Dendritic cell treated with granulocyte-macrophage colony-stimulating factor and Interleukin-4, amounts not matched to agents 40 ng/mL and 50 ng/mL, for 4 days (primary cell): ENCODE measurements at regions not wholly inside any gene's neighbourhood (a gene's known extent, or its start where the extent isn't known, plus 50 kb on each side); places are given as distances from the start of the nearest gene placed in this dataset.

ENCODE experiments used
- H3K27ac Mint-ChIP-seq: one replicate; pipeline ENCODE4 v1.8.0; 2022; ENCODE audit warnings: mild to moderate bottlenecking, mixed read lengths
- H3K27me3 Mint-ChIP-seq: one replicate; pipeline ENCODE4 v1.8.0; 2022; ENCODE audit warnings: mild to moderate bottlenecking, mixed read lengths
- H3K36me3 Mint-ChIP-seq: one replicate; pipeline ENCODE4 v1.8.0; 2022; ENCODE audit warnings: low read depth, mixed read lengths
- H3K4me1 Mint-ChIP-seq: one replicate; pipeline ENCODE4 v1.8.0; 2022; ENCODE audit warnings: low read depth, mixed read lengths
- H3K4me3 Mint-ChIP-seq: one replicate; pipeline ENCODE4 v1.8.0; 2022; ENCODE audit warnings: mild to moderate bottlenecking, moderate library complexity, mixed read lengths
- H3K9me3 Mint-ChIP-seq: one replicate; pipeline ENCODE4 v1.8.0; 2022; ENCODE audit warnings: mixed read lengths
- intact Hi-C: fragments of 100-400 bp; cut with micrococcal nuclease; formaldehyde crosslinking; loops from one replicate; pipeline ENCODE4 v1.15.0; 2022

DNA sequence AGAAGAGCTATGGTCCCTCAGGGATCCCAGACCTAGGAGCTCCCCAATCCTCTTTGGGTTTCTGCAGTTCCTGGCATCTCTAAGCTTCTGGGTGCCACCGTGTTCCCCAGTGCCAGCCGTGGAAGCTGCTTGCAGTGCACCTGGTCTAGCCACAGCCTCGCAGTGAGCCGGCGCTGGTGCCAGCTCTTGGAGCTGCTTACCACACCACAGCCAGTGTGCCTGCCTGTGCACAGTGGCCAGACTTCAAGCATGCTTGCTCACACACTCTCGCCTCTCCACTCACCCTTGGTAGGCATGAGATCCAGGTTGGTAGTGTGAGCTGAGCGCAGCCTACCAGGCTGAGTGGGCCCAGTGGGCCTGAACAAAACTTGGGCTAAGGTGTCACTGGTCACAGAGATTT lies 971.9 kb downstream of the DCDC2C start:
- Mint-ChIP-seq H3K4me1 (no peaks in the 10 kb centered on the region), H3K9me3 (peaks cover 19% of the 10 kb centered on the region), H3K4me3 (no peak overlapping the region), H3K27ac (no peak overlapping the region), H3K36me3 (no peaks in the 10 kb centered on the region), H3K27me3 (no peaks in the 10 kb centered on the region)
- intact Hi-C loops = no loop called here

DNA sequence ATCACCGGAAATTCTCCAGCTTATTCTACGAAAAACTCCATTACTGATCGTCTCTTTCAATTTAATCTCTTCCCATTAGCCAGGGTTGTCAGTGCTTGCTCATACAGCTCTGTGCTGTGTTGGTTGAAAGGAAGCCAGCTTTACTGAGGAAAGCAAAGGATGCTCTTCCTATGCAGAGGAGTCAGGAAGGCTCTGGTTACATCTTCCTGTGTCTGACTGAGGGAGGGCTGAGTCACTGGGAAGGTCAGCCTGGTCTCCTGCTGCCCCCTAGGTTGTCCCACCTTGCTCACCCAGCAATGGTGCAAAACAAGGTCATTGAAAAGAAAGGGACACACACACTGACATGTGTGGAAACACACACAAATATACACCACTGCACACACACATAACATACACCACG lies 975.6 kb downstream of the DCDC2C start:
- intact Hi-C loops = no loop called here
- no peaks in the 10 kb centered on the region for H3K27me3 Mint-ChIP-seq
- H3K4me3 Mint-ChIP-seq = no peak overlapping the region
- peaks cover 10% of the 10 kb centered on the region for H3K9me3 Mint-ChIP-seq
- no peaks in the 10 kb centered on the region for H3K36me3 Mint-ChIP-seq
- no peak overlapping the region for H3K27ac Mint-ChIP-seq
- no peaks in the 10 kb centered on the region for H3K4me1 Mint-ChIP-seq

DNA sequence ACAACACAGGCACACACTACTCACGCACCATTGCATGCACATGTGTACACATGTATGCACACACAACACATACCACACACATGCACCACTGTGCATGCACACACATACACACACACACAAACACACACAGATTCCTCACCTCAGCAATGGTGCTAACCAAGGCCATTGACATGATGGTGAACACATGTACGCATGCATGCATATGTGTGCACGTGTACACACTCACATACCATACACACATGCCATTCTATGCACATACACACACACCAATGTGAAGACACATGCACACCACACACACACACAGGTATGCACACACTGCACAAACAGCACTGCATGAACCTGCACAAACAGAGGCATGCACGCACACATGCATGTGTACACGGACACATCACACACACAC lies 976.0 kb downstream of the DCDC2C start:
- peaks cover 10% of the 10 kb centered on the region for H3K9me3 Mint-ChIP-seq
- H3K4me3 Mint-ChIP-seq = no peak overlapping the region
- H3K36me3 Mint-ChIP-seq = no peaks in the 10 kb centered on the region
- H3K4me1 Mint-ChIP-seq = no peaks in the 10 kb centered on the region
- H3K27me3 Mint-ChIP-seq = no peaks in the 10 kb centered on the region
- intact Hi-C loops = no loop called here
- no peak overlapping the region for H3K27ac Mint-ChIP-seq

DNA sequence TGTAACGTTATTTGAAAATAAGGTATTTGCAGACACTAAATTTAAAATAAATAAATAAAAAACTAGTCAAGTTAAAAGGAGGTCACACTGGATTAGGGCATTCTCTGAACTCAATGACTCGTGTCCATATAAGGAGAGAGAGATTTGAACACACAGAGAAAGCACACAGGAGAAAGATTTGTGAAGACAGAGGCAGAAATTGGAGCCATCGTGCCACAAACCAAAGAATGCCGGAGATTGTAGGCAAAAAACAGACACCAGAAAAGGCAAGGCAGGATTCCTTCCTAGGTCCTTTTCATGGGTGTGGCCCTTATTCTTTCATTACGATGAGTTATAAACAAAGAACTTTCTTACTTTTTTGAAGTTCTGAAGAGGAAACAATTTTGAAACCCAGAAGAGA lies 981.5 kb downstream of the DCDC2C start:
- H3K4me1 Mint-ChIP-seq = no peaks in the 10 kb centered on the region
- no peak overlapping the region for H3K27ac Mint-ChIP-seq
- intact Hi-C loops = no loop called here

DNA sequence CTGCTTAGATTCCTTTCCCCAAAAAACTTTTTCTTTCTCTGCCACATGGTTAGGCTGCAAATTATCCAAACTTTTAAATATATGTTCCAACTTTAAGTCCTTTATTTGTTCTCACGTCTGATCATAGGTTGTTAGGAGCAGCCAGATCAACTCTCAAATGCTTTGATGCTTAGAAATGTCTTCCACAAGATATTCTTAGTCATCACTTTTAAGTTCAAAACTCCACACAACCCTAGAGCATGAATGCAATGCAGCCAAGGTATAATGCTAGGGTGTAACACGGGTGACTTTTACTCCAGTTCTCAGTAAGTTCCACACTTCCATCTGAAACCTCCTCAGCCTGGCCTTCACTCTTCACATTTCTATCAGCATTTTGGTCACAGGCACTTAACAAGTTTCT lies 987.5 kb downstream of the DCDC2C start:
- Mint-ChIP-seq H3K27me3 (no peaks in the 10 kb centered on the region), H3K36me3 (no peaks in the 10 kb centered on the region), H3K4me1 (no peaks in the 10 kb centered on the region), H3K4me3 (no peak overlapping the region), H3K9me3 (peaks cover 14% of the 10 kb centered on the region), H3K27ac (no peak overlapping the region)
- intact Hi-C loops = no loop called here

More for the DNA sequence above, 981.5 kb downstream of the DCDC2C start:
- no peaks in the 10 kb centered on the region for H3K27me3 Mint-ChIP-seq
- H3K4me3 Mint-ChIP-seq = no peak overlapping the region
- H3K36me3 Mint-ChIP-seq = no peaks in the 10 kb centered on the region
- H3K9me3 Mint-ChIP-seq = peaks cover 6% of the 10 kb centered on the region

DNA sequence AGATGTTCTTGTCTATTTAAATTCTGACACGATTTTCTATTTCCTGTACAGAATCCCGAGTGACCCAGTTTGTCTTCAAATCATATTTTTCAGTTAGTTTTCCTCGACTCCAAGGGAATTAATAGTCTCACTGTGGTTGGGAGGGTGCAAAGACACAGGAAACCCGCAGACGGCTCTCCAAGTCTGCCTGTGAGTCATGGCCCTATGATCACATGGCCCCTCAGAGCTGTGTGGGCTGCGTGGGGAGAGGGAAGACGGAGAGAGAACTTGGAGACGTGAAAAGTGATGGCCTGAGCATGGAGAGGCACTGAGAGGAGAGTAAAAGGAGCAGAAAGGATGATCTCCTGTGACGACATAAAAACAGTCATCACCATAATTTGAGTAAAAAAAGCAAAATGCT lies 989.9 kb downstream of the DCDC2C start:
- Mint-ChIP-seq H3K36me3 (no peaks in the 10 kb centered on the region), H3K4me1 (no peaks in the 10 kb centered on the region), H3K9me3 (peaks cover 24% of the 10 kb centered on the region), H3K27me3 (no peaks in the 10 kb centered on the region), H3K4me3 (no peak overlapping the region), H3K27ac (no peak overlapping the region)
- intact Hi-C loops = no loop called here

DNA sequence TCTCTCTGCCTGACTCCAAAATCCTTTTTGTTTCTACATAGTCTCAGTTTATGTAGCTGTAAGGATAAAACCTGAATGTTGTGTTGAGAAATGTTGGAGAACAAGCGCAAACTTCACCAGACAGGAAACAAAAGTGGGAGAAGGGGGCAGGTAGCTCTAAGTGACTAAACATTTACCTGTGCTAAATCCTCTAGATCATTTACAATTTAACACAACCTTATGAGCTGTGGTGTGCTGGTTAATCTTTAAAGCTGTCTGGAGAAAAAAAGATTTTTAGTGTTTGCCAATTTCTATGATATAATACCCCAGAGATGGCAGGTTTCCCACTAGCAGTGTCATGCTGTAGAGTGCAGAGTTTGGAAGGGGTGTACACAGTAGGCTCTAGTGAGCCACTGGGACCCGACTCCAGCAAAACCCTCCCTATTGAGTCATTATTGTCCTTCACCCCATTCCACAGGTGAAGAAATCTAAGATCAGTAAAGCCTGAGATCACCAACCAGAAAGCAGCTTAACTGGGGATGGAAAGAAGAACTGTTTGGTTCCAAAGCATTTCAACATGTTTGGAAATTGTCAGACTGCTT lies 992.0 kb downstream of the DCDC2C start:
- Mint-ChIP-seq H3K4me1 (no peaks in the 10 kb centered on the region), H3K9me3 (peaks cover 16% of the 10 kb centered on the region), H3K4me3 (no peak overlapping the region), H3K36me3 (no peaks in the 10 kb centered on the region), H3K27me3 (no peaks in the 10 kb centered on the region), H3K27ac (no peak overlapping the region)
- intact Hi-C loops = no loop called here

DNA sequence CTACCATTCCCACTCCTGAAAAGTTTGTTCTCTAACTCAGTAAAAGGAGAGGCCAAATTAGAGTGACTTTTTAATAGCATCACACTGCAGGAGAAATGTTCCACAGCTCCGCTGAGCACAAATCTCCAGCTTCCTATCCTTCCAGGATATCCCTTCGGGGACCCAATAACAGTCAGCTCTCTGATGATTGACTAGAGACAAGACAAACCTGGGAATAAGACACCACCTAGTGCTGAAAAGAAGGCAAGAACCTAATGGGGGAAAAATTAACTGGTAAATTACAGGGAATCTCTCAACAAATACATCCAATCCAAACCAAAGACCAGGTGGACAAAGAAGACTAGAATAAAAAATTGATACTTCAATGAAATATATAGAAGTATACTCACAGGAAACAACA lies 977.1 kb upstream of the SOX11 start:
- Mint-ChIP-seq H3K36me3 (no peaks in the 10 kb centered on the region), H3K4me1 (no peaks in the 10 kb centered on the region), H3K27ac (no peak overlapping the region), H3K4me3 (no peak overlapping the region), H3K27me3 (no peaks in the 10 kb centered on the region), H3K9me3 (peaks cover 38% of the 10 kb centered on the region)
- intact Hi-C loops = no loop called here

DNA sequence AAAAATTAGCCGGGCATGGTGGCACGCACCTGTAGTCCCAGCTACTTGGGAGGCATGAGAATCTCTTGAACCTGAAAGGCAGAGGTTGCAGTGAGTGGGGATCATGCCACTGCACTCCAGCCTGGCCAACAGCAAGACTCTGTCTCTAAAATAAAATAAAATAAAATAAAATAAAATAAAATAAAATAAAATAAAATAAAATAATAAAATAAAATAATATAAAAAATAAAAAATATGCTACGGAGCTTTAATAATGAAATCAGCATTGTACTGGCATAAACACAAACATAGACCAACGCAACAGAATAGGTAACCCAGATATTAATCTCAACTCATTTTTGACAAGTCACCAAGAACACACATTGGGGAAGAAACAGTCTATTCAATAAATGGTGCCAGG lies 973.4 kb upstream of the SOX11 start:
- H3K4me1 Mint-ChIP-seq = no peaks in the 10 kb centered on the region
- no peak overlapping the region for H3K4me3 Mint-ChIP-seq
- no peaks in the 10 kb centered on the region for H3K36me3 Mint-ChIP-seq
- H3K27me3 Mint-ChIP-seq = no peaks in the 10 kb centered on the region
- peaks cover 32% of the 10 kb centered on the region for H3K9me3 Mint-ChIP-seq
- no peak overlapping the region for H3K27ac Mint-ChIP-seq
- intact Hi-C loops = no loop called here

DNA sequence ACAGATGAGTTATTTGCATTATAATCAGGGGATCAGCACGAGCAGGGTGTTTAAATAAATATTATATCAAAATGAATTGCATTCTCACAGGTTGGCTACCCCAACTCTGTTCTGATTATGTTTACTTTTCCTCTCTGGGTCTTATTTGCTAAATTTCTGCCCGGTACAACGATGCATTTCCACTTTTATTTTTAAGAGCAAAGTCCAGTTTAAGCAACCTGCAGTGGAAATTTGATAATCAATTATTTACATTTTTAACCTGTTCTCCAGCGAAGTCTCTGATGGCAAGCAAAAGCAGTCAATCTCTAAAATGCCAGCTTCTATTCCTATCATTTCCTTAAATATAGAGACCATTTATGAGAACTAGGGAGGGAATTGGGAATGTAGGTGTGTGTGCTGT lies 966.6 kb upstream of the SOX11 start:
- no peaks in the 10 kb centered on the region for H3K36me3 Mint-ChIP-seq
- H3K9me3 Mint-ChIP-seq = peaks cover 12% of the 10 kb centered on the region
- no peak overlapping the region for H3K27ac Mint-ChIP-seq
- no peak overlapping the region for H3K4me3 Mint-ChIP-seq
- no peaks in the 10 kb centered on the region for H3K27me3 Mint-ChIP-seq
- intact Hi-C loops = no loop called here
- H3K4me1 Mint-ChIP-seq = no peaks in the 10 kb centered on the region

DNA sequence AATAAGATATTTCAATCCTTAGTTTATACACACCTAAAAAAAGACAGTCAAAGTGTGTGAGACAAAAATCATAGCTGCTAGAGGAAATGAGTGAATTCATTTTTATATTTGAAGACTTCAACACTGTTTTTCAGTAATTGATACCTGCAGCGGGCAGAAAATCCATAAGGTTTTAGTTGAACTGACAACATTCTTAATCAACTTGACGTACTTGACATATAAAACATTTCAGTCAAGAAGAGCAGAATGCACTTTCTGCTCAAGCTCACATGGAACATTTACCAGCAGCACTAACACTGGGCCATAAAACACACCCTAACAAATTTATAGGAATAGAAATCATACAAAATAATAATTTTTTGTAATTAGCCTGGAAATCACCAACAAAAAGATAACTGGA lies 959.6 kb upstream of the SOX11 start:
- Mint-ChIP-seq H3K36me3 (no peaks in the 10 kb centered on the region), H3K4me3 (no peak overlapping the region), H3K9me3 (peaks cover 24% of the 10 kb centered on the region), H3K27ac (no peak overlapping the region), H3K4me1 (no peaks in the 10 kb centered on the region), H3K27me3 (no peaks in the 10 kb centered on the region)
- intact Hi-C loops = no loop called here

DNA sequence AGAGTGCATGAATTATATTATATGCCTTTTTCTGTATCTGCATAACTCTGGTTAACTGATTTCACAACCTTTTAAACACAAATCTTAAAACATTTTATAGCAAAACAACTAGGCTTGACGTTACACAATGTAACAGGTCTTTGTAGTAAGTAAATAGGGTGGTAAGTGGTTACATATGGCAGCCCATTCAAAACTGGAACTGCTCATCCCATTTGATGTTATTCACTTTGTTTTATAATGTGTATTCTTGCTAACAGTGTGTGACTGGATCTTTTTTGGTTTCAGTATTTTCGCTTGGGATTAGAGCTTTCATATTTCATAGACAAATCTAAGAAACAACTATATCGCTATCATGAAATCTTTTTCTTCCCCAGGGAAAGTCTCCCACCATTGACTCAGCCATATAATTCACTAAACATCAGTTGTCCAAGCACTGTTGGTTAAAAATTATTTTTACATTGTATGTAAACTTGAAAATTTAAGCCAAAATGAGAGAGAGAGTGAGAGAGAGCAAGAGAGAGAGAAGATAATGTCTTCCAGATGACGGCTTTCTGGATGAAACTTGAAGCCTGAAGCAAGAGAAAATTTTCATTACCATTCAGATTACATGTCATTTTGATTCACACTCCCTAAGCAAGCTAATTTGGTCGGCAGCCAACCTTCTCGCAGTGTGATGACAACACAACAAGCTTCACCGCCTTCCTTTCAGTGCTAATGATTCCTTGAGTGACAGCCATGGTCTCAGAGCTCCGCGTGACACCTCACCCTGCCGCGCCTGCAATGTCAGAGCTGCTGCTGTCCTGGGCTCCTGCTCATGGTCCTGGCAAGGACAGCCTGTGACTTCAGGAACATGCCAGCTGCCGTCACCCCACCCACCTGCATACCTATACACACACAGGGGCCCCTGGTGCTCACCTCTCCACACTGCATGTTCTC lies 946.9 kb upstream of the SOX11 start:
- Mint-ChIP-seq H3K4me3 (no peak overlapping the region), H3K27ac (no peak overlapping the region), H3K9me3 (peaks cover 8% of the 10 kb centered on the region), H3K36me3 (no peaks in the 10 kb centered on the region), H3K27me3 (no peaks in the 10 kb centered on the region), H3K4me1 (no peaks in the 10 kb centered on the region)
- intact Hi-C loops = no loop called here

DNA sequence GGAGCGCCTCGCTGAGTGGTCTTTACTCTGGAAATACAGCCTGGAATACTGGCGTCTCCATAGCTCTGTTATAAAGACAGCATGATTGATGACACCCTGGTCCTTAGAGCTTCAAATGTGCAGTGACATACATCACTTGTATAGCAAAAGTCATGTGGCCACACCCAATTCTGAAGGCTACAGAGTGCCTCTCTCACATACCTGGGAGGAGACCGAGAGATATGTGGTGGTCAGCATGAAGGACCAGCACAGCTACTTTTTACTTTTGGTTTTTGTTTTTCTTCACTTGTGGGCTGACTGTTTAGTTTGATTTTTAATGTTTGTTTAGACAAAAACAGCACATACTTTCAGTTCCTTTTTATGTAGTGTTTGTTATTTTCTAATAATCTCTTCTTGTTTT lies 938.5 kb upstream of the SOX11 start:
- Mint-ChIP-seq H3K27ac (no peak overlapping the region), H3K9me3 (peaks cover 8% of the 10 kb centered on the region), H3K27me3 (no peaks in the 10 kb centered on the region), H3K4me1 (no peaks in the 10 kb centered on the region), H3K36me3 (no peaks in the 10 kb centered on the region), H3K4me3 (no peak overlapping the region)
- intact Hi-C loops = no loop called here

DNA sequence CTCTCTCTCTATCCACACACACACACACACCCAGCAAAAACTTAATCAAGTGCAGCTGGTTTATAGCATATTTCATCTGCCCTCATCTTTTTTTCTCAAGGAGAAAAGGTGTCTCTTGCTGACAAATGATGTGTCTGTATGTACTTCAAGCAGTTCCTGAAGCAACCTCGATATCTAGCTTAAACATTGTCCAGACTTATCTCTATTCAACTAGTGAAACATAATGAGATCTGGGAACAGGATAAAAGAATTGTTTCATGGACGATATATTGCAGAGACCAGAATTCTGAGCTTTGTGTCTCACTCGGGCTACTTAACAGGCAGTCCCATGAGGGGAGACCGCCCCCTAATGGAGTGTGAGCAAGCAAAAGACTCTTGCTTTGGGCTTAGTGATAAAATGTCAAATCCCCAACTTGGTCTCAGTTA lies 929.2 kb upstream of the SOX11 start:
- intact Hi-C loops = no loop called here
- H3K27me3 Mint-ChIP-seq = no peaks in the 10 kb centered on the region
- no peak overlapping the region for H3K4me3 Mint-ChIP-seq
- no peaks in the 10 kb centered on the region for H3K36me3 Mint-ChIP-seq
- H3K27ac Mint-ChIP-seq = no peak overlapping the region
- peaks cover 22% of the 10 kb centered on the region for H3K9me3 Mint-ChIP-seq
- H3K4me1 Mint-ChIP-seq = no peaks in the 10 kb centered on the region
